ENCODE measurements at regions not wholly inside any gene's neighbourhood (a gene's known extent, or its start where the extent isn't known, plus 50 kb on each side); places are given as distances from the start of the nearest gene placed in this dataset.

GRCh38 chr2:235171550-235172031 lies 219.8 kb downstream of the SH3BP4 start:
- TF ChIP-seq CTCF (IDR thresholded peaks at IDR 0.05; ENCODE audit: control insufficient read depth, extremely low read depth, insufficient read depth) = no peak

GRCh38 chr2:235180642-235181041 lies 228.8 kb downstream of the SH3BP4 start:
- no peak for TF ChIP-seq CTCF (IDR thresholded peaks at IDR 0.05; ENCODE audit: control insufficient read depth, extremely low read depth, insufficient read depth)
- DNase-seq (ENCODE audit: low read depth) = no peak
- H3K4me3 ChIP-seq (ENCODE audit: low read depth, low read length) = no peak overlapping the region

More at GRCh38 chr2:235171550-235172031, 219.8 kb downstream of the SH3BP4 start:
- no peak overlapping the region for H3K4me3 ChIP-seq (ENCODE audit: low read depth, low read length)
- no peak for DNase-seq (ENCODE audit: low read depth)

GRCh38 chr2:235183786-235184185 lies 232.0 kb downstream of the SH3BP4 start:
- no peak for TF ChIP-seq CTCF (IDR thresholded peaks at IDR 0.05; ENCODE audit: control insufficient read depth, extremely low read depth, insufficient read depth)
- no peak overlapping the region for H3K4me3 ChIP-seq (ENCODE audit: low read depth, low read length)
- DNase-seq (ENCODE audit: low read depth) = no peak

GRCh38 chr2:235187806-235188205 lies 236.0 kb downstream of the SH3BP4 start:
- DNase-seq (ENCODE audit: low read depth) = no peak
- no peak overlapping the region for H3K4me3 ChIP-seq (ENCODE audit: low read depth, low read length)
- no peak for TF ChIP-seq CTCF (IDR thresholded peaks at IDR 0.05; ENCODE audit: control insufficient read depth, extremely low read depth, insufficient read depth)

GRCh38 chr2:235191486-235191885 lies 239.7 kb downstream of the SH3BP4 start:
- DNase-seq (ENCODE audit: low read depth) = no peak
- TF ChIP-seq CTCF (IDR thresholded peaks at IDR 0.05; ENCODE audit: control insufficient read depth, extremely low read depth, insufficient read depth) = no peak
- H3K4me3 ChIP-seq (ENCODE audit: low read depth, low read length) = no peak overlapping the region

GRCh38 chr2:235191978-235192377 lies 240.2 kb downstream of the SH3BP4 start:
- H3K4me3 ChIP-seq (ENCODE audit: low read depth, low read length) = no peak overlapping the region
- no peak for TF ChIP-seq CTCF (IDR thresholded peaks at IDR 0.05; ENCODE audit: control insufficient read depth, extremely low read depth, insufficient read depth)
- no peak for DNase-seq (ENCODE audit: low read depth)

GRCh38 chr2:235194351-235194750 lies 242.5 kb downstream of the SH3BP4 start:
- TF ChIP-seq CTCF (IDR thresholded peaks at IDR 0.05; ENCODE audit: control insufficient read depth, extremely low read depth, insufficient read depth) = no peak
- DNase-seq (ENCODE audit: low read depth) = no peak
- H3K4me3 ChIP-seq (ENCODE audit: low read depth, low read length) = no peak overlapping the region

All from LNCaP clone FGC (cell line).